Suprapubic skin (tissue), 3 donors: ENCODE measurements at regions not wholly inside any gene's neighbourhood (a gene's known extent, or its start where the extent isn't known, plus 50 kb on each side); places are given as distances from the start of the nearest gene placed in this dataset.

Experiments
- CTCF ChIP-seq, 2 donors: fragments of 200-600 bp in 1 of 2; fragments of 450-650 bp in 1 of 2; sonication (generic) in 1 of 2; IDR thresholded peaks; one replicate each; pipeline ENCODE4 v1.5.1; 2016 to 2019; ENCODE audit warnings: antibody characterized with exemption in 2 of 2, mild to moderate bottlenecking in 1 of 2, moderate library complexity in 1 of 2
- POLR2A ChIP-seq, 2 donors: fragments of 450-650 bp; IDR thresholded peaks; one replicate each; pipeline ENCODE4 v1.6.1; 2017; ENCODE audit warnings: antibody characterized with exemption in 2 of 2, mild to moderate bottlenecking in 2 of 2, moderate library complexity in 2 of 2

GRCh38 chr2:150895968-150896367, 365.7 kb downstream of the RBM43 start:
- TF ChIP-seq CTCF (IDR thresholded peaks at IDR 0.05) (no peak), POLR2A (IDR thresholded peaks at IDR 0.05) (no peak)
